ENCODE measurements at regions not wholly inside any gene's neighbourhood (a gene's known extent, or its start where the extent isn't known, plus 50 kb on each side); places are given as distances from the start of the nearest gene placed in this dataset.

DNA sequence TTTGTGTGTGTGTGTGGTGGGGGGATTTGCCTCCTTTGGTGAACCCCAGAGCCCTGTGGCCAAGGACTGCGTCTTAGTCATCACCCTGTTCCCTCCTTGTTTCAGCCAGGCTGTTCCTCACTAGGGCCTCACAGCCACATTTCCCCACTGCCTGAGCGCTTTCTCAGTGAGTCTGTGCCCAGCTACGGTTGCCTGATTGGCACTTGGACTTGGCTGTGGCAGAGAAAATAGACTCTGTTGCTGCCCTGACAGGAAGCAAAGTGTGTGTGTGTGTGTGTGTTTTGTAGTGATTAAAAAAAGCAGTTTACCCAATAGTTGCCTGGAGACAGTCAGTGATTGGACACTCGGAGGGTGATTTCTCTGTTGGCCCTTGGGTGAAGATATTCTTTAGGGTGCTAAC is 113.0 kb downstream of the UCHL1 start:
- TF ChIP-seq YY1 (IDR thresholded peaks at IDR 0.05; ENCODE audit: low read depth) (no peak), TAF1 (IDR thresholded peaks at IDR 0.05; ENCODE audit: low read depth) (no peak), EGR1 (IDR thresholded peaks at IDR 0.05) (no peak), TCF12 (IDR thresholded peaks at IDR 0.05; ENCODE audit: low read depth) (no peak), REST (IDR thresholded peaks at IDR 0.05; ENCODE audit: low read depth) (no peak), FOXM1 (IDR thresholded peaks at IDR 0.05; ENCODE audit: borderline replicate concordance, low read depth) (no peak), NFIC (IDR thresholded peaks at IDR 0.05) (no peak), CREB1 (IDR thresholded peaks at IDR 0.05; ENCODE audit: low read depth) (no peak), CEBPB (IDR thresholded peaks at IDR 0.05) (no peak), RAD21 (IDR thresholded peaks at IDR 0.05; ENCODE audit: low read depth) (no peak), TEAD4 (IDR thresholded peaks at IDR 0.05) (no peak), ZBTB7A (IDR thresholded peaks at IDR 0.05; ENCODE audit: low read depth) (no peak), EP300 (IDR thresholded peaks at IDR 0.05; ENCODE audit: borderline replicate concordance) (no peak)
- TF ChIP-seq, protein P1, sequence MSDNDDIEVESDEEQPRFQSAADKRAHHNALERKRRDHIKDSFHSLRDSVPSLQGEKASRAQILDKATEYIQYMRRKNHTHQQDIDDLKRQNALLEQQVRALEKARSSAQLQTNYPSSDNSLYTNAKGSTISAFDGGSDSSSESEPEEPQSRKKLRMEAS (IDR thresholded peaks at IDR 0.05) = no peak
- TF ChIP-seq, protein P2, sequence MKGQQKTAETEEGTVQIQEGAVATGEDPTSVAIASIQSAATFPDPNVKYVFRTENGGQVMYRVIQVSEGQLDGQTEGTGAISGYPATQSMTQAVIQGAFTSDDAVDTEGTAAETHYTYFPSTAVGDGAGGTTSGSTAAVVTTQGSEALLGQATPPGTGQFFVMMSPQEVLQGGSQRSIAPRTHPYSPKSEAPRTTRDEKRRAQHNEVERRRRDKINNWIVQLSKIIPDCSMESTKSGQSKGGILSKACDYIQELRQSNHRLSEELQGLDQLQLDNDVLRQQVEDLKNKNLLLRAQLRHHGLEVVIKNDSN (IDR thresholded peaks at IDR 0.05) = no peak

GRCh38 chr4:41373221-41373620 is 116.5 kb downstream of the UCHL1 start:
- TF ChIP-seq RAD21 (IDR thresholded peaks at IDR 0.05; ENCODE audit: low read depth) (no peak), NFIC (IDR thresholded peaks at IDR 0.05) (no peak), REST (IDR thresholded peaks at IDR 0.05; ENCODE audit: low read depth) (no peak), EP300 (IDR thresholded peaks at IDR 0.05; ENCODE audit: borderline replicate concordance) (no peak), YY1 (IDR thresholded peaks at IDR 0.05; ENCODE audit: low read depth) (no peak), TCF12 (IDR thresholded peaks at IDR 0.05; ENCODE audit: low read depth) (no peak), TEAD4 (IDR thresholded peaks at IDR 0.05) (no peak), FOXM1 (IDR thresholded peaks at IDR 0.05; ENCODE audit: borderline replicate concordance, low read depth) (no peak), ZBTB7A (IDR thresholded peaks at IDR 0.05; ENCODE audit: low read depth) (no peak), EGR1 (IDR thresholded peaks at IDR 0.05) (no peak), TAF1 (IDR thresholded peaks at IDR 0.05; ENCODE audit: low read depth) (no peak), CREB1 (IDR thresholded peaks at IDR 0.05; ENCODE audit: low read depth) (no peak), CEBPB (IDR thresholded peaks at IDR 0.05) (no peak)
- TF ChIP-seq, protein P2 (IDR thresholded peaks at IDR 0.05) = no peak
- TF ChIP-seq, protein P1 (IDR thresholded peaks at IDR 0.05) = no peak

- TF ChIP-seq EGR1 (IDR thresholded peaks at IDR 0.05) (no peak), REST (IDR thresholded peaks at IDR 0.05; ENCODE audit: low read depth) (no peak), RAD21 (IDR thresholded peaks at IDR 0.05; ENCODE audit: low read depth) (no peak), CREB1 (IDR thresholded peaks at IDR 0.05; ENCODE audit: low read depth) (no peak), TCF12 (IDR thresholded peaks at IDR 0.05; ENCODE audit: low read depth) (no peak), FOXM1 (IDR thresholded peaks at IDR 0.05; ENCODE audit: borderline replicate concordance, low read depth) (no peak), YY1 (IDR thresholded peaks at IDR 0.05; ENCODE audit: low read depth) (no peak), EP300 (IDR thresholded peaks at IDR 0.05; ENCODE audit: borderline replicate concordance) (no peak), CEBPB (IDR thresholded peaks at IDR 0.05) (no peak), ZBTB7A (IDR thresholded peaks at IDR 0.05; ENCODE audit: low read depth) (no peak), TAF1 (IDR thresholded peaks at IDR 0.05; ENCODE audit: low read depth) (no peak), TEAD4 (IDR thresholded peaks at IDR 0.05) (no peak), NFIC (IDR thresholded peaks at IDR 0.05) (no peak)
- TF ChIP-seq, protein P2 (IDR thresholded peaks at IDR 0.05) = no peak
- TF ChIP-seq, protein P1 (IDR thresholded peaks at IDR 0.05) = no peak
Observed at GRCh38 chr4:41374490-41374889, 117.8 kb downstream of the UCHL1 start.
